ENCODE measurements at regions not wholly inside any gene's neighbourhood (a gene's known extent, or its start where the extent isn't known, plus 50 kb on each side); places are given as distances from the start of the nearest gene placed in this dataset.
"Not testable (repeated sequence)": the region's sequence is repeated elsewhere in the genome, so short reads cannot be mapped to it uniquely, and the experiment has no call there.

- Histone ChIP-seq H3K4me3 (no peak overlapping the region), H3K9me3 (replicated peaks) (no peaks in the 10 kb centered on the region), H3K27me3 (replicated peaks) (no peaks in the 10 kb centered on the region), H3K36me3 (no peaks in the 10 kb centered on the region), H3K27ac (no peak overlapping the region), H3K4me1 (replicated peaks) (no peaks in the 10 kb centered on the region)
- DNase-seq (ENCODE audit: low read depth in 1 of 2, low spot score in 2 of 2): no peak
These were observed 141.6 kb upstream of the ZNF608 start for GRCh38 chr5:124888050-124888506.

GRCh38 chr5:124888622-124889485 is 142.4 kb upstream of the ZNF608 start:
- Histone ChIP-seq H3K36me3 (no peaks in the 10 kb centered on the region), H3K9me3 (replicated peaks) (no peaks in the 10 kb centered on the region), H3K4me1 (replicated peaks) (no peaks in the 10 kb centered on the region), H3K27me3 (replicated peaks) (no peaks in the 10 kb centered on the region), H3K4me3 (no peak overlapping the region), H3K27ac (no peak overlapping the region)
- DNase-seq (ENCODE audit: low read depth in 1 of 2, low spot score in 2 of 2): no peak

GRCh38 chr5:124889486-124889825 is 143.0 kb upstream of the ZNF608 start:
- Histone ChIP-seq H3K27ac (no peak overlapping the region), H3K9me3 (replicated peaks) (no peaks in the 10 kb centered on the region), H3K4me3 (no peak overlapping the region), H3K36me3 (no peaks in the 10 kb centered on the region), H3K27me3 (replicated peaks) (no peaks in the 10 kb centered on the region), H3K4me1 (replicated peaks) (no peaks in the 10 kb centered on the region)
- no peak for DNase-seq (ENCODE audit: low read depth in 1 of 2, low spot score in 2 of 2)

- Histone ChIP-seq H3K4me1 (replicated peaks) (no peaks in the 10 kb centered on the region), H3K9me3 (replicated peaks) (no peaks in the 10 kb centered on the region), H3K27ac (no peak overlapping the region), H3K4me3 (no peak overlapping the region), H3K36me3 (no peaks in the 10 kb centered on the region), H3K27me3 (replicated peaks) (no peaks in the 10 kb centered on the region)
- no peak for DNase-seq (ENCODE audit: low read depth in 1 of 2, low spot score in 2 of 2)
These were observed 143.4 kb upstream of the ZNF608 start for GRCh38 chr5:124889850-124890249.

GRCh38 chr5:124890442-124890841 is 144.0 kb upstream of the ZNF608 start:
- not testable (repeated sequence) for H3K4me3 ChIP-seq; H3K27me3 ChIP-seq (replicated peaks); H3K9me3 ChIP-seq (replicated peaks); DNase-seq (ENCODE audit: low read depth in 1 of 2, low spot score in 2 of 2); H3K4me1 ChIP-seq (replicated peaks); H3K27ac ChIP-seq; H3K36me3 ChIP-seq

GRCh38 chr5:124891179-124891578 is 144.7 kb upstream of the ZNF608 start:
- no peak overlapping the region for H3K27ac ChIP-seq
- H3K4me3 ChIP-seq: no peak overlapping the region
- H3K4me1 ChIP-seq (replicated peaks): no peaks in the 10 kb centered on the region
- DNase-seq (ENCODE audit: low read depth in 1 of 2, low spot score in 2 of 2): no peak
- no peaks in the 10 kb centered on the region for H3K36me3 ChIP-seq
- no peaks in the 10 kb centered on the region for H3K9me3 ChIP-seq (replicated peaks)
- H3K27me3 ChIP-seq (replicated peaks): no peaks in the 10 kb centered on the region

- Histone ChIP-seq H3K27ac (no peak overlapping the region), H3K36me3 (no peaks in the 10 kb centered on the region), H3K4me1 (replicated peaks) (no peaks in the 10 kb centered on the region), H3K27me3 (replicated peaks) (no peaks in the 10 kb centered on the region), H3K4me3 (no peak overlapping the region), H3K9me3 (replicated peaks) (no peaks in the 10 kb centered on the region)
- DNase-seq (ENCODE audit: low read depth in 1 of 2, low spot score in 2 of 2): no peak
These were observed 145.9 kb upstream of the ZNF608 start for GRCh38 chr5:124892185-124892848.

GRCh38 chr5:124894541-124894940 is 148.1 kb upstream of the ZNF608 start:
- H3K9me3 ChIP-seq (replicated peaks): 0 out of 2 replicates have a peak, but pooled peaks cover 2% of the 10 kb centered on the region
- DNase-seq (ENCODE audit: low read depth in 1 of 2, low spot score in 2 of 2): no peak

GRCh38 chr5:124895236-124895635 is 148.8 kb upstream of the ZNF608 start:
- Histone ChIP-seq H3K36me3 (no peaks in the 10 kb centered on the region), H3K4me3 (no peak overlapping the region), H3K27me3 (replicated peaks) (no peaks in the 10 kb centered on the region), H3K27ac (no peak overlapping the region), H3K4me1 (replicated peaks) (no peaks in the 10 kb centered on the region), H3K9me3 (replicated peaks) (0 out of 2 replicates have a peak, but pooled peaks cover 2% of the 10 kb centered on the region)
- no peak for DNase-seq (ENCODE audit: low read depth in 1 of 2, low spot score in 2 of 2)

More at GRCh38 chr5:124894541-124894940, 148.1 kb upstream of the ZNF608 start:
- no peaks in the 10 kb centered on the region for H3K4me1 ChIP-seq (replicated peaks)
- no peaks in the 10 kb centered on the region for H3K36me3 ChIP-seq
- H3K27me3 ChIP-seq (replicated peaks): no peaks in the 10 kb centered on the region
- no peak overlapping the region for H3K27ac ChIP-seq
- no peak overlapping the region for H3K4me3 ChIP-seq

- Histone ChIP-seq H3K27me3 (replicated peaks) (no peaks in the 10 kb centered on the region), H3K27ac (no peak overlapping the region), H3K4me1 (replicated peaks) (peaks cover 11% of the 10 kb centered on the region), H3K4me3 (no peak overlapping the region), H3K36me3 (no peaks in the 10 kb centered on the region), H3K9me3 (replicated peaks) (0 out of 2 replicates have a peak, but pooled peaks cover 2% of the 10 kb centered on the region)
- DNase-seq (ENCODE audit: low read depth in 1 of 2, low spot score in 2 of 2): no peak
These were observed 154.6 kb upstream of the ZNF608 start for GRCh38 chr5:124901081-124901480.

GRCh38 chr5:124902097-124902821 is 155.8 kb upstream of the ZNF608 start:
- Histone ChIP-seq H3K27ac (no peak overlapping the region), H3K27me3 (replicated peaks) (no peaks in the 10 kb centered on the region), H3K9me3 (replicated peaks) (0 out of 2 replicates have a peak, but pooled peaks cover 2% of the 10 kb centered on the region), H3K4me1 (replicated peaks) (peaks cover 23% of the 10 kb centered on the region), H3K36me3 (no peaks in the 10 kb centered on the region), H3K4me3 (no peak overlapping the region)
- DNase-seq (ENCODE audit: low read depth in 1 of 2, low spot score in 2 of 2): peak in 1 of 2 experiments; percentile 31

GRCh38 chr5:124905256-124906130 is 159.1 kb upstream of the ZNF608 start:
- H3K4me1 ChIP-seq (replicated peaks): peaks cover 23% of the 10 kb centered on the region

More at GRCh38 chr5:124905256-124906130, 159.1 kb upstream of the ZNF608 start:
- no peak overlapping the region for H3K27ac ChIP-seq
- no peaks in the 10 kb centered on the region; the same call in 1 of the 2 replicates for H3K9me3 ChIP-seq (replicated peaks)
- no peaks in the 10 kb centered on the region for H3K27me3 ChIP-seq (replicated peaks)
- H3K36me3 ChIP-seq: no peaks in the 10 kb centered on the region
- H3K4me3 ChIP-seq: no peak overlapping the region
- no peak for DNase-seq (ENCODE audit: low read depth in 1 of 2, low spot score in 2 of 2)

All from SJSA1 (cell line).